Activated CD4-positive, alpha-beta T cell treated with anti-CD3 and anti-CD28 coated beads, Interleukin-2, amount 10 ng/mL, durations not matched to agents 24 days and 14 days (primary cell): ENCODE measurements at regions not wholly inside any gene's neighbourhood (a gene's known extent, or its start where the extent isn't known, plus 50 kb on each side); places are given as distances from the start of the nearest gene placed in this dataset.

ENCODE experiments used
- DNase-seq: peaks from one replicate; pipeline ENCODE4 v3.0.0; 2022
- H3K27ac Mint-ChIP-seq: one replicate; pipeline ENCODE4 v1.8.0; 2022; ENCODE audit warnings: mild to moderate bottlenecking, mixed read lengths
- H3K27me3 Mint-ChIP-seq: one replicate; pipeline ENCODE4 v1.8.0; 2022; ENCODE audit warnings: mixed read lengths
- H3K36me3 Mint-ChIP-seq: one replicate; pipeline ENCODE4 v1.8.0; 2022; ENCODE audit warnings: low read depth, mild to moderate bottlenecking, mixed read lengths
- H3K4me1 Mint-ChIP-seq: one replicate; pipeline ENCODE4 v1.8.0; 2021; ENCODE audit warnings: mixed read lengths
- H3K4me3 Mint-ChIP-seq: one replicate; pipeline ENCODE4 v1.8.0; 2022; ENCODE audit warnings: mild to moderate bottlenecking, moderate library complexity, mixed read lengths
- H3K9me3 Mint-ChIP-seq: one replicate; pipeline ENCODE4 v1.8.0; 2021; ENCODE audit warnings: mixed read lengths
- intact Hi-C: fragments of 100-400 bp; cut with micrococcal nuclease; formaldehyde crosslinking; loops from one replicate; pipeline ENCODE4 v1.15.1; 2023

GRCh38 chr16:76970087-76970744 is 220.8 kb upstream of the MON1B start:
- H3K36me3 Mint-ChIP-seq = no peaks in the 10 kb centered on the region

DNA sequence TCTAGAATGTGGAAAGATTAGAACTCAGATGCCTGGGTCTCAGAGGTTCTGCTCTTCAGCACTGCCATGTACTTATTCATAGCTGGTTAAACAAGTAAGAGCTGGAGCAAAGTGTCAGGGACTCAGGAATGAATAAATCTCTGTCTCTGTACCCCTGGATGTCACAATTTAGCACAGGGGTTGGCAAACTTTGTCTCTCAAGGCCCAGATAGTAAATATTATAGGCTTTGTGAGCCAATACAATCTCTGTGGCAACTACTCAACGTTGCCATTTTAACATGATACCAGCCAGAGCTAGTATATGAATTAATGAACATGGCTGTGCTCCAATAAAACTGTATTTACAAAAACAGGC is 220.3 kb upstream of the MON1B start:
- Mint-ChIP-seq H3K9me3 (no peaks in the 10 kb centered on the region), H3K27ac (no peak overlapping the region), H3K36me3 (no peaks in the 10 kb centered on the region), H3K4me1 (no peaks in the 10 kb centered on the region), H3K27me3 (no peaks in the 10 kb centered on the region), H3K4me3 (no peak overlapping the region)
- DNase-seq = no peak
- intact Hi-C loops = no loop called here

More at GRCh38 chr16:76970087-76970744, 220.8 kb upstream of the MON1B start:
- intact Hi-C loops = no loop called here
- Mint-ChIP-seq H3K27ac (no peak overlapping the region), H3K4me3 (no peak overlapping the region), H3K9me3 (no peaks in the 10 kb centered on the region), H3K27me3 (no peaks in the 10 kb centered on the region), H3K4me1 (no peaks in the 10 kb centered on the region)
- DNase-seq = no peak

- no peaks in the 10 kb centered on the region for H3K9me3 Mint-ChIP-seq
- H3K27ac Mint-ChIP-seq = no peak overlapping the region
Observed at GRCh38 chr16:76976101-76976500, 214.9 kb upstream of the MON1B start.

GRCh38 chr16:76976756-76977155 is 214.2 kb upstream of the MON1B start:
- Mint-ChIP-seq H3K36me3 (no peaks in the 10 kb centered on the region), H3K9me3 (no peaks in the 10 kb centered on the region), H3K4me1 (peaks cover 2% of the 10 kb centered on the region), H3K4me3 (no peak overlapping the region), H3K27me3 (peaks cover 2% of the 10 kb centered on the region), H3K27ac (no peak overlapping the region)
- intact Hi-C loops = loop anchor here (2.0 kb wide), 1 partner anchor 44 kb away; no protein-coding TSS in a partner anchor
- no peak for DNase-seq

More at GRCh38 chr16:76976101-76976500, 214.9 kb upstream of the MON1B start:
- Mint-ChIP-seq H3K4me1 (peaks cover 2% of the 10 kb centered on the region), H3K4me3 (no peak overlapping the region), H3K36me3 (no peaks in the 10 kb centered on the region), H3K27me3 (peaks cover 2% of the 10 kb centered on the region)
- intact Hi-C loops = loop anchor here (2.0 kb wide), 1 partner anchor 43 kb away; no protein-coding TSS in a partner anchor
- no peak for DNase-seq

- intact Hi-C loops = no loop called here
- H3K4me1 Mint-ChIP-seq = no peaks in the 10 kb centered on the region
- no peaks in the 10 kb centered on the region for H3K9me3 Mint-ChIP-seq
- peaks cover 2% of the 10 kb centered on the region for H3K27me3 Mint-ChIP-seq
- no peak overlapping the region for H3K27ac Mint-ChIP-seq
- no peaks in the 10 kb centered on the region for H3K36me3 Mint-ChIP-seq
- no peak overlapping the region for H3K4me3 Mint-ChIP-seq
- no peak for DNase-seq
Observed at GRCh38 chr16:76984196-76984595, 206.8 kb upstream of the MON1B start.

GRCh38 chr16:76985392-76986045 is 205.5 kb upstream of the MON1B start:
- intact Hi-C loops = no loop called here
- H3K4me1 Mint-ChIP-seq = no peaks in the 10 kb centered on the region
- H3K27ac Mint-ChIP-seq = no peak overlapping the region
- DNase-seq = no peak
- H3K27me3 Mint-ChIP-seq = peaks cover 2% of the 10 kb centered on the region
- H3K36me3 Mint-ChIP-seq = no peaks in the 10 kb centered on the region
- H3K9me3 Mint-ChIP-seq = no peaks in the 10 kb centered on the region
- no peak overlapping the region for H3K4me3 Mint-ChIP-seq

- Mint-ChIP-seq H3K27ac (no peak overlapping the region), H3K4me3 (no peak overlapping the region), H3K4me1 (no peaks in the 10 kb centered on the region), H3K36me3 (no peaks in the 10 kb centered on the region), H3K27me3 (peaks cover 2% of the 10 kb centered on the region), H3K9me3 (no peaks in the 10 kb centered on the region)
- DNase-seq = no peak
- intact Hi-C loops = no loop called here
Observed at GRCh38 chr16:76988526-76988925, 202.5 kb upstream of the MON1B start.

DNA sequence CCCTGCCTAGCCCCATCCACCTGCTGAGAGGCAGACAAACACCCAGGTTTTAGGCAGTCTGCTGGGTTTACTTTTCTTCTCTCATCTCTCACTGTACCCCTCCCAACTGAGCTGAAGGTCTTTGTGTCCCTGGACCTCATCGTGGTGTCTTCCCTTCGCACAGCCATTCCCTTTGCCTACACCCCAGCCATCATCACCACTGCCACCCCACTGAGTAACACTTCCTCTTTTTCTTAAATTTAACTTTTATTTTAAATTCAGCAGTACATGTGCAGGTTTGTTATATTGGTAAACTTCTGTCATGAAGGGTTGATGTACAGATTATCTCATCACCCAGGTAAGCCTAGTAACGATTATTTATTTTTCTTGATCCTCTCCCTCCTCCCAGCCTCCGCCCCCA is 188.3 kb upstream of the MON1B start:
- Mint-ChIP-seq H3K27ac (no peak overlapping the region), H3K27me3 (no peaks in the 10 kb centered on the region), H3K4me1 (no peaks in the 10 kb centered on the region), H3K4me3 (no peak overlapping the region), H3K36me3 (no peaks in the 10 kb centered on the region), H3K9me3 (no peaks in the 10 kb centered on the region)
- intact Hi-C loops = no loop called here
- DNase-seq = no peak

DNA sequence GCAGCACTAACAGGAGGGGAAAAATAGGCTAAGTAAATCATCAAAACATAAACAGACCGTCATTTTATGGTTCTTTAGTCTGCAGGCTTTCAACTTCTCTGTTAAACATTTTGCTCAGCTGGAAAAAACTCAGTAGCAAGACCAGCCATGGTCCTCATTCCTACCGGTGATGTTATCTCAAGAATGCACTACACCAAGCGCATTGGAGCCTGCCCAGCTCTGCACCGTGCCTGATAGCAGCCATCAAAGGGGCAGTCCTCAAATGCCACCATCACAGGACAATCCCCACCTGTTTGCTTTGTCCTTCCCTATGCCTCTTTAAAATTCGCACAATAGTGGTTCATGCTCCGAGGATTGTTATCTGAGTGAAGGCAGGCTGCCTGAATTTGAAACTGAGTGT is 181.5 kb upstream of the MON1B start:
- Mint-ChIP-seq H3K4me3 (no peak overlapping the region), H3K36me3 (no peaks in the 10 kb centered on the region), H3K27me3 (no peaks in the 10 kb centered on the region), H3K9me3 (no peaks in the 10 kb centered on the region), H3K4me1 (no peaks in the 10 kb centered on the region), H3K27ac (no peak overlapping the region)
- no peak for DNase-seq
- intact Hi-C loops = no loop called here

- Mint-ChIP-seq H3K27ac (no peak overlapping the region), H3K4me3 (no peak overlapping the region)
Observed at GRCh38 chr16:77014441-77014840, 176.5 kb upstream of the MON1B start.

DNA sequence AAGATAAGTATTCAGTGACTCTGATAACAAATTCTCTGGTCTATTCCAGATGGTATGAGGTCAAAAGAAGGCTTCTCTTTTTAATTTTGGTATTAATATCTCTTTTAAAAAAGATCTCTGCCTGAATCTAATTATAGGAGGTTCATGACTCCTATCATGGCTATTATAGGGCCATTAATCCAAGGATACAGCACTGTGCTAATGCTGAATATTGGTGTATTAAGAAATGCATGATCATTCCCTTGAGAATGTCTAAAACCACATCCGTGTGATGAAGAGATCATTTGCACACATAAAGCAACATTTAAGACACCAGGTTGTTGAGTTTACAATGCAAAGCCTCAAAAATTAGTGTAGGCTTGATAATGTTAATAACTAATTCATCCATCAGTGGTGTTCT is 160.4 kb upstream of the MON1B start:
- Mint-ChIP-seq H3K36me3 (no peaks in the 10 kb centered on the region), H3K4me3 (no peak overlapping the region), H3K27me3 (no peaks in the 10 kb centered on the region), H3K4me1 (no peaks in the 10 kb centered on the region), H3K27ac (no peak overlapping the region), H3K9me3 (no peaks in the 10 kb centered on the region)
- no peak for DNase-seq
- intact Hi-C loops = no loop called here

More at GRCh38 chr16:77014441-77014840, 176.5 kb upstream of the MON1B start:
- no peaks in the 10 kb centered on the region for H3K4me1 Mint-ChIP-seq
- no peak for DNase-seq
- H3K9me3 Mint-ChIP-seq = no peaks in the 10 kb centered on the region
- no peaks in the 10 kb centered on the region for H3K36me3 Mint-ChIP-seq
- intact Hi-C loops = no loop called here
- H3K27me3 Mint-ChIP-seq = no peaks in the 10 kb centered on the region

- no peaks in the 10 kb centered on the region for H3K4me1 Mint-ChIP-seq
- H3K36me3 Mint-ChIP-seq = no peaks in the 10 kb centered on the region
- H3K4me3 Mint-ChIP-seq = no peak overlapping the region
- no peaks in the 10 kb centered on the region for H3K9me3 Mint-ChIP-seq
- intact Hi-C loops = no loop called here
- H3K27ac Mint-ChIP-seq = no peak overlapping the region
- H3K27me3 Mint-ChIP-seq = no peaks in the 10 kb centered on the region
- DNase-seq = no peak
Observed at GRCh38 chr16:77033516-77033915, 157.5 kb upstream of the MON1B start.

GRCh38 chr16:77035361-77035760 is 155.6 kb upstream of the MON1B start:
- Mint-ChIP-seq H3K4me3 (no peak overlapping the region), H3K9me3 (no peaks in the 10 kb centered on the region), H3K36me3 (no peaks in the 10 kb centered on the region), H3K27ac (no peak overlapping the region), H3K4me1 (no peaks in the 10 kb centered on the region), H3K27me3 (no peaks in the 10 kb centered on the region)
- DNase-seq = no peak
- intact Hi-C loops = no loop called here

DNA sequence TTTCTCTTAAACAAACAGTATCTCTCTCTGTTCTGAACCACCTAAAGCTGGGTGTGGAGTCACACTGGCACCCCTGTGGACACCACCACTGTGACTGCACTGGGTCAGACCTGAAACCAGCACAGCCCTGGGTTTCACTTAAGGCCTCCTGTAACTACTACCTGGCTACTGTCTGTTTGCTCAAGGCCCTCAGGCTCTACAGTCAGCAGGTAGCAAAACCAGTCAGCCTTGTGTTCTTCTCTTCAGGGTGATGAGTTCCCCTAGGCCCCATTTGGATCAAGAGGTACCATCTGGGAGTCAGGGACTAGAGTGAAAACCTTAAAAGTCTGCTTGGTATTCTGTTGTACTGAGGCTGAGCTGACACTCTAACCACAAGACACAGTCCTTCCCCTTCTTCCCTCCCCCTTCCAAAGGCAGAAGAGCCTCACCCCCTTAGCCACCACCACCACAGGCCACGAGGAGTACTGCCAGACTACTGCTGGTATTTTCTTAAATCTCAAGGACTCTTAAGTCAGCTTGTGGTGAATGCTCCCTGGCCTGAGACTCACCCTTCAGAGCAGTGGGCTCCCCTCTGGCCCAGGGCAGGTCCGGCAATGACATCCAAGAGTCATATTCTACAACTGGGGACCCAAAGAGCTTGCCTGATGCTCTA is 153.2 kb upstream of the MON1B start:
- intact Hi-C loops = no loop called here
- Mint-ChIP-seq H3K27ac (no peak overlapping the region), H3K36me3 (no peaks in the 10 kb centered on the region), H3K4me1 (no peaks in the 10 kb centered on the region), H3K27me3 (no peaks in the 10 kb centered on the region), H3K9me3 (no peaks in the 10 kb centered on the region), H3K4me3 (no peak overlapping the region)
- DNase-seq = no peak
